ENCODE measurements at regions not wholly inside any gene's neighbourhood (a gene's known extent, or its start where the extent isn't known, plus 50 kb on each side); places are given as distances from the start of the nearest gene placed in this dataset.
"Not testable (repeated sequence)": the region's sequence is repeated elsewhere in the genome, so short reads cannot be mapped to it uniquely, and the experiment has no call there.

DNA sequence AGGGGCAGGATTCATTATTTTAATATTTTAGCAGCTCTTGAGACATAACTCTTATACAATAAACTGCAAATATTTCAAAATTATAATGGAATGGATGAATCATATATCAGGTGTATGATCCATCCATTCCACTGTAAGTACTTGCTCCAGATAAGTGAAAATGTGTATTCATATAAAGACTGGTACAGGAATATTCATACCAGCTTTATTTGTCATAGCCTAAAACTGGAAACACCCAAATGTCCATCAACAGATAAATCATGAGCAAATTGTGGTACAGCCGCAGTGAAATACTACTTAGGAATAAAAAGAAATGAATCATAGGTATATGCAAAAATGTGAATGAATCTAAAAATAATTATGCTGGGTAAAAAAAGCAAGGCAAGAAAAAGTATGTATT lies 263.6 kb upstream of the SYT10 start:
- DNase-seq: no peak

DNA sequence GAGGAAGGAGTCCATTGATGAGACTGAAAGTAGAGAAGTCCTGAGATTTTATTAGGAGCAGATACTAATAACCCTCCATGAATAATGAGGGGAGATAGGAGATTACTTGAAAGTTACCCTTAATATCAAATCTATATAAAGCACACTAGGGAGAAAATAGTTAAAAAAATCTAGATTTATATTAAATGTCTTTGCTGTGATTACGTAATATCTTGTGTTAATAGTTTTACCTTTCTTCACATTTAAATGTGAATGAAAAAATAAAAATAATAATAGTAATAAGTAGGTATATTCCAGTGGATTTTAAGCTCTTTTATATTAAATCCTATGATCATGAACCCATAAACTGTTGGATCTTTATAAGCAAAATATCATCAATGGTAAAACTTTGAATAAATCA lies 267.3 kb upstream of the SYT10 start:
- no peak for DNase-seq

DNA sequence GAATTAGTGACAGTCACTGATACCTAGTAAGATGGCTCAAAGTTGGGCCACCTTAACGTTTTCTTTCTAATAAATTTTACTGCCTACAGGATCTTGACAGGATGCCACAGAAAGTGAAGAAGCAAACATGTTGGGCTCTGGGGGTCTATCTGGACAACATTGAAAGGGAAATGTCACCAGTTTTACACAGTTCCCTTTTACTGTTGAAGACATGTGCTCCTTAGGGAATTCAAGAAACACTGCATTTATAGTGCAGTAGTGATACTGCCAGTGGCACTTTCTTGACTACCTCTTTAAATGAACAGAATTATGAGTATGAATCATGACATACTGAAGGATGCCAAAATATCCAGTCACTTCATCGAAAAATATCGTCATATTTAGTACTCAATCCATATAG lies 269.3 kb upstream of the SYT10 start:
- DNase-seq: no peak

DNA sequence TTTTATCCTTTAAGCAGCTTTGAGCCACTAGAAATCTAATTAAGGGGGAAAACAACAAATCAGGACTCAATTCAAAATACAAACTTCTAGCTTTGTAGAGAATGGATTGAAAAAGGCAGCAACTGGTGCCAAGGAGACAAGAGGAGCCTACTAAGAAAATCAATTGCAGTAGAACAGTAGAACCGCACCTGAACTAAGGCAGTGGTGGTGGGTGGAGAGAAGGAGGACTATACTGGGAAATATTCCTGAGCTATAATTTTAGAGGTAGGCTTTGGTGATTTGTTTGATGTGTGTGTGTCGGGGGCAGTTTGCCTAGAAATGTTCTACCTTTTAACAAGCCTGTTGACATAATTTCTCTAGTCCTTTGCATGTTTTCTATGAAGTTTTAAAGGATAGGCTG lies 270.9 kb upstream of the SYT10 start:
- DNase-seq: no peak

DNA sequence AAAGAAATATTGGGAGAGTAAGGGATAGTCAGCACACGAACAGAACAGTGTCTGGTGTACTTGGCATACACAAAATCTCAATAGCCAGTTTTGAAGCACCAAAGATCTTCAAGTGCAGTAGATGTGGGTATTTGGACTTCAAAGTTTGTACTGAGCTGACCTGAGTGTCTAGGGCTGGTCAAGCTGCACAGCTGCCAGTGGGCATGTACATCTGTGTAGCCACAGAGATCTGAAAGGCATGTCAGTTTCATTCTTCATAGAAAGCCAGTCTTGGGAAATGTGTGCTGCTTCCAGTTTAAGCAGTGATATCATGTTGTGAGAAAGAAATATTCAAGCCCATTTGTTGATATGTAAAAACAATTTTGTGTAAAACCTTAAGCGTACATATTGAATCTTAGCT lies 279.0 kb upstream of the SYT10 start:
- DNase-seq: no peak

DNA sequence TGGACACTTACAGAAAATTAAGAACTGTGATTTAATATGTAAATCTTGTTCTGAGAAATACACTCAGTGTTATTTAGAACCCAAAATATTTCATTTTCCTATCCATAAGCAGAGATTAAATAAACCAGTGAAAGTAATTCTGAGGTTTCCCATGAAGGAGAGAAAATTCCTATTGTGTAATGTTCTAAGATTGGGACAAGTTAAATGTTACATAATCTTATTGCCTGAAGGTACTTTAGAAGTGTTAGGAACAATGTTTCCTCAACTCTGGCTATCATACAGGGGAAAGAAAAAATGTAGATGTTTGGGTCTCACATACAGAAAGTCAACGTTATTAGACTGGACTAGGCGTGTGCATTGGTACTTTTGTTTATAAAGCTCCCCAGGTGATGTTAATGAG lies 281.9 kb upstream of the SYT10 start:
- no peak for DNase-seq

DNA sequence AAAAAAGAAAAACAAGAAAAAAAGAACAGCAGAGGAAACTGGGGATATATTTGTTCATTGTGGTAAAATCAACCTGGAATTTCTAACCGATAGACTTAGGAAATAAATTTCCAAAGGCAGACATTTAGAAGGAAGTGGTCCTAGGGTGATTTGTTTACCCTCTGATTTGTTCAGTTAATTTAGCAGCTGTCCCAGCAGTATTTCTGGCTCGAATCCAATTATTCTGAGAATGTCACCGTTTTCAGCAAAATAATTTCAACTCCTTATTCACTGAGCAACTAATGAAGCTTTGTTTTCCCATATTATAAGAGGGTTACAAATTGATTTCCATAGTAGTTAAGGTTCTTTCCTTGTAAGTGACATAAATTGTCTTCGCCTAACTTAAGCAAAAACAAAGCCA lies 285.2 kb upstream of the SYT10 start:
- no peak for DNase-seq

DNA sequence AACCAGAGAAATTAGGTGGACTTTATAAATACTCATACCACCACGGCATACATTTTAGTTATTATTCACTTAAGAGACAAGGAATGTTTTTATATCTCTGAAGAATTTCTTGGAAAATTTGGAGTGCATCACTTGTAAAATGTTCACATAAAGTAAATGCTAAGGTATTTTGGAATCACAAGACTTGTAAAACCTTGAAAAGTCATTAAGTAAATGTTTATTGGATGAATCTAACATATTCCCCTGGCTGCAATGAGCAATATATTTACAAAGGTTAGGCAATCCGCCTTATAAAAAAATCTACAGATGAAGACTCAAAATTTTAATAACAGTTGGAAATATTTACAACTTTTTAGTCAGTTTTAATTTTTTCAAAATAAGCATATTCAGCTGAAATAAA lies 287.4 kb upstream of the ALG10 start:
- no peak for DNase-seq

DNA sequence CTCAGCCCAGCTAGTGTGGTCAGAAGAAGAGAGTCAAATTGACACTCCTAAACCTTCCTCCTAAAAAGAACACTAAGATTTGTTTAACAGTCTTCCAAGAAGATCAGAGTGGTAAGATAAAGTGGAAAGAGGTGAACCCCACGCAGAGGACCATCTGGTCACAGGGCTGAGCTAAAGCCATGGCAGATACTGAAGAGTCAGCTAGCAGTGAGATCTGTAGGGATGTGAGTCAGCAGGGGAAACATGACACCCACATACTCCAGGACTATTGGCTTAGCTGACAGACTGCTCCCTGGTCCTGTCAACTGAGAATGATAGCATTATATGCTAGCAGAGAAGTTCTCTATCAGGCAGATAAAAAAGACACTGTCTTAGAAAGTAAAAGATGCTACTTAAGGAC lies 269.4 kb upstream of the ALG10 start:
- no peak for DNase-seq

DNA sequence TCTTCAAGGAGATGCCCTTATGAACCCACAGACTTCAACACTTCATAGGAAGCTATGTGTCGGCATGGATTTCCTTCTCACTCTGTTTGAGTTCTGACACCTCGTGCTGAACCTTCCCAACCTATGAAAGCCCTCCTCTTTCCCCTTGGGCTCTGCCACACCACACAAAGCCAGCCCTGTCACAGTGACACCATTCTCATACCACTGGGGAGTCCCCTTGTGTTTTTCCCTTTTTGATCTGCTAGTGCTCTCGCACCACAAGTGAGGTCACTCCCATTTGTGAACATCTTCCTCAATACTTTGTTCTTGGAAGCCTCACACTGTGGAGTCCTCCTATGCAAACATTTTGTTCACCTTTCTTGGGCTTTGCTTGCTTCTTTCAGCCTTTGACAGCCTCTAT lies 264.6 kb upstream of the ALG10 start:
- no peak for DNase-seq

DNA sequence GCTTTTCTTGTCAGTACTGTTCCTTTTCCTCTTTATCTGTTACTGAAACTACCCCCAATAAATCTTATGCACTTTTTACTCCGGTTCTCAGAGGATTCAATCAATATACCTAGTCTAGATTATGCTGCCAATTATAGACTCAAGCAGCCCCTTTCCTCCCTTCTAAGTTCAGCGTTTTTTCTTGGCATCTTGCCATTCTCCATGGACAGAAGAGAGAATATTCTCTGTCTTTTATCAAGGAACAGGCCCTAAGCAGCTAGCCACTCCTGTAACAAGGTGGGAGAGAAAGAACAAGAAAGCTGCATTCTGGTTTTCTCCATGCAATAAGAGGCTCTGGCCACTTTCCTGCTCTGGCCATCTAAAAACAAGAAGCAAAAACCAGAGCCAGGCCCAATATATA lies 263.0 kb upstream of the ALG10 start:
- DNase-seq: no peak

DNA sequence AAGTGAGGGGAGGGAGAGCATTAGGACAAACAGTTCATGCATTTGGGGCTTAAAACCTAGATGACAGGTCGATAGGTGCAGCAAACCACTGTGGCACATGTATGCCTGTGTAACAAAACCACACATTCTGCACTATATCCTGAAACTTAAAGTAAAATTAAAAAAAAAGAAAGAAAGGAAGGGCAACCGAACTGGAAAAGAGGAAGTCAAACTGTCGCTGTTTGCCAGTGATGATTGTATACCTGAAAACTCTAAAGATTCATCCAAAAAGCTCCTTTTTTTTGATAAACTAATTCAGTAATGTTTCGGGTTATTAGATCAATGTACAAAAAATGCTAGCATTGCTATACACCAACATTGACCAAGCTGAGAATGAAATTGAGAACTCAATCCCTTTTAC lies 259.0 kb upstream of the ALG10 start:
- no peak for DNase-seq

DNA sequence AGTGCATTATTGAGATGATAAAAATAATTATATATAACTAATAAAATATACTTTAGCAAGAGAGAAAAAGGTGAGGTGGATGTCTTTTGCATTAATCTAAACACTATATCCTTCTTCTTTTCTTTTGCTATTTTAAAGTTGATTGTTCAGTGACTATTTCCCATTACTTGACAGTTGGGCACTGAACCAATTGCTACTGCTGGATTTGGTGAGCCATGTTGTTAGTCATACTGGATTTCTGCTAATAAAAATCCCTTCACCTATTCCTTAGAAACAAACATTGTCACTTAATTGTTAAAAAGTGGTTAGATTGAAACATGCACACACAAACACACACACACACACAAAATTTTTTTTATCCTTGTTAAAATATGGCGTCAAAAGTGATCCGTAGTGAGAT lies 251.6 kb upstream of the ALG10 start:
- no peak for DNase-seq

DNA sequence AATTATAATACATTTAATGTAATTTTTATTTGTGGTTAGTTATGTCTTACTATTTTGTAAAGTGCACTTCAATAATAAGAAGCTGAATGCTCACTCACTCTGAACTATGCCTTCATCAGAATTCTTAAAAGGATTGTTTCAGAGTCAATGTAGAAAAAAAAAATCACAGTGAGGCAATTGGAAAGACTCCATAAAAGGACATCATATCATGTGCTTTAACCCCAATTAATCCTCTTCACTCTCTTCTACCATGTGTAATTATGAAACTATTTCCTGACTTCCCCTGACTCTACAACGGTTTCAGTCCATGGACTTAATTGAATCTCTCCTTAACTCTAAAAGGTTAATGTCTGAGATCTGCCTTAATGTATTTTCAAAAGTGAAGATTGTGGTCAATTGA lies 250.4 kb upstream of the ALG10 start:
- DNase-seq: no peak

DNA sequence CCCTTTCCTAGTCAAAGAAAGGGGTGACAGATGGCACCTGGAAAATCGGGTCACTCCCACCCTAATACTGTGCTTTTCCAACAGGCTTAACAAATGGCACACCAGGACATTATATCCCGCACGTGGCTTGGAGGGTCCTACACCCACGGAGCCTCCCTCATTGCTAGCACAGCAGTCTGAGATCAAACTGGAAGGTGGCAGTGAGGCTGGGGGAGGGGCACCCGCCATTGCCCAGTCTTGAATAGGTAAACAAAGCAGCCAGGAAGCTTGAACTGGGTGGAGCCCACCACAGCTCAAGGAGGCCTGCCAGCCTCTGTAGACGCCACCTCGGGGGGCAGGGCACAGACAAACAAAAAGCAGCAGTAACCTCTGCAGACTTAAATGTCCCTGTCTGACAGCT lies 249.2 kb upstream of the ALG10 start:
- not testable (repeated sequence) for DNase-seq

DNA sequence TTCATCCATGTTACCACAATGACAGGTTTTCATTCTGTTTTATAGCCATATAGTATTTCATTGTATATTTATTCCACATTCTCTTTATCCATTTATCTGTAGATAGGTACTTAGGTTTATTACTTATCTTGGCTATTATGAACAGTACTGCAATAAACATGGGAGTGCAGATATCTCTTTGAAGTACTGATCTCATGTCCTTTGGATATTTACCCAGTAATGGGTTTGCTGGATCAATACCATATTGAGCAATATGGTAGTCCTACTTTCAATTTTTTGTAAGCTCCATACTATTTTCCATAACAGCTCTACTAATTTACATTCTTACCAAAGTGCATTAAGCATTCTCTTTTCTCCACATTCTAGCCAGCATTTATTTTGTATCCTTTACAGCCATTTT lies 235.8 kb upstream of the ALG10 start:
- no peak for DNase-seq

DNA sequence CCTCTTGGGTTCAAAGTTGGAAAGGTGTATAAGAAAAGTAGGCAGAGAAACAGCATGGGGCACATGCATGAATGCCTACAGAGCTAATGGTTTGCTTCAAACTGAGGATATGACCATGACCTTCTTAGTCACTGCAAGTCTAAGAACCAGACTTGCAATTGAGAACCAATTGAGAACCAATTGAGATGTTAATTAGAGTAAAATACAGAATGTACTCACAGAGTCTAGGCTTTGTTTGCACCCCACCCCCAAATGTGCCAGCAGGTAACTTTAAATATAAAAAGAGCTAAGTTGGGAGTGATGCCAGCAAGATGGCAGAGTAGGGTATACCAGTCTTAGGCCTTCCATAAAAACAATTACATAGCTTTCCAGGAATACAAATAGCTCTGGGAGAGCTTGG lies 227.3 kb upstream of the ALG10 start:
- DNase-seq: no peak

DNA sequence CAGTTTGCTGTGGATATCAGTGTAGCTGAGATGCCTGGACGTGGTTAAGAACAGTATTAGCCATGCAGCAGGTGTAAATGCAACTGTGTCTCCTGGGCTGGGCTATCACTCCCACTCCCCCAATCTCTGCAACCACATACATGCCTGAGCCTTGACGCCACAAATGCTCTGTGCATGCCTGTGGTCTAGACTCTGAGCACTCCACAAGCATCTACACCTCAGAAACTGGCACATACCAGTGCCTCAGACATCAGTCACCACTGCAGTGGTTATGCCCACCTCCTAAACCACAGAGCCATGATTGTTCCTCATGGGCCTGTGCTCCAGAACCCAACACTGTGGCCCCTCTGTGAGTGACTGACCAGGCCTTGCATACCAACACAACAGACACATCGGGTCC lies 226.8 kb upstream of the ALG10 start:
- DNase-seq: no peak

DNA sequence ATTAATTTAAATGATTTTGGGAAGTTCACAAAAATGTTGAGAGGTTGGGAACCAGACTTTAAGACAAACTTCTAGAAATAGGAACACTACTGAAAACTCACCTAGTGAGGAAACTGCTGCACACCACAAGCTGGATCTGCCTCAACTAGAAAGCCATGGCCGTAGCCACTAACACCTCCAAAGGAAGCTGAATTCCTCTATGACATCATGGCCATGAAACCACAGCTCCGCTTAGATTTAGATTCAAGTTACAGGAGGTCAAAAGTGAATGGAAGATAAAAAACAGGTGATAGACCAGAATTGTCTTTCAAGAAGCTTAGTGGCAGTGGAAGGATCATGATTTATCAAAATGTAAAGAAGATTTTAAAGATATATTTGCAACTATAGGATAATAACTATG lies 208.8 kb upstream of the ALG10 start:
- DNase-seq: no peak

DNA sequence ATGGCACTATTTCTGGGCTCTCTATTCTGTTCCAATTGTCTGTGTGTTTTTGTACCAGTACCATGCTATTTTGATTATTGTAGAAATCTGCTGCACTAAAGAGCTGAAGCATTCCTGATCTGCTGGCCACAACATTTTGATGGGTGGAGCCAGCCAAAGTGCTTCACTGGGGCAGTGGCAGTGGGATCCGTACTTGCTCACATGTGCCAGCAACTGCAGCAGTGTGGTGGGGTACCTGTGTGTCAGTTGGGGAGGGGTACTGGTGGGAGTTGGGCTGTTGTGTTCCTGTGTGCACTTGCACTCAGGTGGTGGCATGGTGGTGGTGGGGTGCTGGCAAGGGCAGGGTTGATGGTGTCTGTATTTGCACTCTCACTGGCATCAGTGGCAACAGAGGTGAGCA lies 204.6 kb upstream of the ALG10 start:
- DNase-seq: no peak

DNA sequence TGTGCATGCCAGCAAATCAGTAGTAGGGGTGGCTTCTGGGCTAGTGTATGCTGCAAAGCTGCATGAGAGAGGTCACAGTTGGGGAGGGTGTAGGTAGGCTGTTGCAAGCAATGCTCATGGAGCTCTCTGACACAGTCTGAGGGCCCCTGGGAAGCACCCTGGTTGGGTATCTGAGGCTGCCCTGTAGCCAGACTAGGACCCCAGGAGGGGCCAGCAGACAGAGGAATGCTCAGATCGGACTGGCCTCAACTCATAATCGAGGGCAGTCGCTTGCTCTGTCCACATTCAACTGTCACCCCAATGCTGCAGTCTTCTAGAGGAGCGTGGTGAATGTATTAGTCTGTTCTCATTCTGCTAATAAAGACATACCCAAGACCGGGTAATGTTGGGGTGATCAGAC lies 204.0 kb upstream of the ALG10 start:
- no peak for DNase-seq

DNA sequence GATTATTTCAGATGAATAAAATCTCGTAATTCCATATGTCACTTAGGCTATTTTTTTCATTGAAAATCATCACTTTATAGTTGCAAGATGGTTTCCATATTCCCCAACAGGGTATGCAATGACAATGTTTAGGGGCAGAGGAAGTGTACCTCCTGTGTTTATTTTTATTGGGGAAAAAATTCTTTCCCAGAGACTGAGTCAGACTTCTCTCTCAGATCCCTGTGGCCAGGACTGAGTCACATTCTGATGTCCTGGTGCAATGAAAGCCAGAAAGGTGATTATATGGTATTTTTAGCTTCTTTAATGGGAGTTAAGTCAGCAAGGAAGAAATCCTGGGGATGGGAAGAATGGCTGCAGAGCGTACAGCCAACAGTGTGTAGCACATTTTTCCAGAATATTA lies 196.9 kb upstream of the ALG10 start:
- no peak for DNase-seq

DNA sequence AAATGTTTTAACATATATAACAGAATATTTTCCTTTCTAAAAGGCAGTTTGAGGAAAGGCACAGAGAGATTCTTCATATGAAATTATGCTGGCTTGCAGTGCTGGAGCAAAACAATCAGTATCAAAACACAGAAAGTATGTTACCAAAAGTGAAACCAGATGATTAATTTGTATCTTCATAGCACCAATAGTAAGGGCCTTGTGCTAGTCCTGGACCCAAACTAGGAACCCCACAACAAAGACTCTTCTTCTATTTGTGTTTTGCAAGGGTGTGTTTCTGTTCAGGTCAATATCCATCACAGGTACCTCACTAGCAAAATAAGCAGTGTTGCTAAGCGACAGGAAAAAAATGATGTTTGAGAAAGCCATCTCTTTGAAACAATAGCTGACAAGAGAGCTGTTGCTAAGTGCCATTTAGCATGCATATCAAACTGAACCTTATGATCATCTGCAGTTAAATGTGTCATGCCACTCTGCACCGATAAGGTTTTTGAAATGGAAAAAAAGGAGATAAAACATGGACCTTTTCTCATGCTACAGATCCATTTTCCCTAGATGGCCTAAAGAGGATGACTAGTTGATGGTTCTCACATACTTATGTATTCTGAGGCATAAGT lies 196.2 kb upstream of the ALG10 start:
- DNase-seq: no peak

DNA sequence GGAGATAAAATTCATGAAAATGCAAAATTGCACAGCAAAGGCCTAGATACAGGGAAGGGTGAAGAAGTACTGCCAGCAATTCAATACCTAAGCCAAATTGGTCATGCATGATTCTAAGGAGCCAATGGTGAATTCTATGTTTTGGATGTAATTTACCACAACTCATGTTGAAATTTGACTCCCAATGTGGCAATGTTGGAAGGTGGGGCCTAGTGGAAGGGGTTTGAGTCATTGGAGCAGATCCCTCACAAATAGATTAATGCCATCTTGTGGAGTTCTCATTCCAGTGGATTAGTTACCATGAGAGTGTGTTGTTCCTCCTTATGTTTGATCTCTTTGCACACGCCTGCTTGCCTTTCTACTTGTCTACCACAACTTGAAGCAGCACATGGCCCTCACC lies 194.0 kb upstream of the ALG10 start:
- no peak for DNase-seq

DNA sequence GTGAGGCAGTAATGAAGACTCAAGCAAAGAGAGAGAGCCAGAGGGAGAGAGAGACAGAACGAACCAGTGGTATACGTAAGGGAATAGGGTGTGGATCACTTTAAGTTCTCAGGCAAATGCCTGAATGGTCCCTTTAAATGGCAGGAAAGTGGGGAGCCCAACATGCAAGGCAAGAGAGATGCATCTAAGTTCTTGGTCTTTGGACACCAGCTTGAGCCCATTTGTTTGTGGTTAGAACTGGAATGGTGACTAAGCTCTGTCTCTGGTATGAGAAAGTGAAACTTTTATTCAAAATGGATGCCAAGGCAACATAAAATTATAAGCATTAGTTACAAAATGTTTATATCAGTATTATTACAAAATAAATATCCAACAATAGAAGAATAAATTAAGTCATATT lies 192.2 kb upstream of the ALG10 start:
- DNase-seq: no peak

DNA sequence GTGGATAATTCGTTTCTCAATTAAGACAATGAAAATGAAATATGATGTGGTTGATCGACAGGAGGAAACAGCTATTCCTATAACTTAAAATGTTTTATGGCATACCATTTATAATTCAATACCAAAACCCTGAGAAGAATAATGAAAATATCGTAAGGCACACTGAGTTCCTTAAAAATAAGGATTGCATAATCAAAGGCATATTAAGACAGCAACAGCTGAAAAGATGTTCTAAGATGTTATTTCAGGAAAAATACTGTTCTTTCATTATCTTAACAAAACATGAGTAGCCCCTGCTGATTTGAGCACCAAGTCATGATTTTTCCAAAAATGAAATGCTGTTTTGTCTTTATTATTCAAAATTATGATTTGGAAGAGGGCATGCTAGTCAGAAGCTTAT lies 189.4 kb upstream of the ALG10 start:
- no peak for DNase-seq

Measured in SHP77 treated with DMSO at 0.1 percent for 48 hours (cell line).